ENCODE measurements at regions not wholly inside any gene's neighbourhood (a gene's known extent, or its start where the extent isn't known, plus 50 kb on each side); places are given as distances from the start of the nearest gene placed in this dataset.
"Not testable (repeated sequence)": the region's sequence is repeated elsewhere in the genome, so short reads cannot be mapped to it uniquely, and the experiment has no call there.

- Histone ChIP-seq H3K36me3 (no peaks in the 10 kb centered on the region), H3K9me3 (no peaks in the 10 kb centered on the region), H3K4me1 (no peaks in the 10 kb centered on the region), H3K4me3 (no peak overlapping the region), H3K27me3 (no peaks in the 10 kb centered on the region), H3K27ac (no peak overlapping the region)
- TF ChIP-seq, protein P1, sequence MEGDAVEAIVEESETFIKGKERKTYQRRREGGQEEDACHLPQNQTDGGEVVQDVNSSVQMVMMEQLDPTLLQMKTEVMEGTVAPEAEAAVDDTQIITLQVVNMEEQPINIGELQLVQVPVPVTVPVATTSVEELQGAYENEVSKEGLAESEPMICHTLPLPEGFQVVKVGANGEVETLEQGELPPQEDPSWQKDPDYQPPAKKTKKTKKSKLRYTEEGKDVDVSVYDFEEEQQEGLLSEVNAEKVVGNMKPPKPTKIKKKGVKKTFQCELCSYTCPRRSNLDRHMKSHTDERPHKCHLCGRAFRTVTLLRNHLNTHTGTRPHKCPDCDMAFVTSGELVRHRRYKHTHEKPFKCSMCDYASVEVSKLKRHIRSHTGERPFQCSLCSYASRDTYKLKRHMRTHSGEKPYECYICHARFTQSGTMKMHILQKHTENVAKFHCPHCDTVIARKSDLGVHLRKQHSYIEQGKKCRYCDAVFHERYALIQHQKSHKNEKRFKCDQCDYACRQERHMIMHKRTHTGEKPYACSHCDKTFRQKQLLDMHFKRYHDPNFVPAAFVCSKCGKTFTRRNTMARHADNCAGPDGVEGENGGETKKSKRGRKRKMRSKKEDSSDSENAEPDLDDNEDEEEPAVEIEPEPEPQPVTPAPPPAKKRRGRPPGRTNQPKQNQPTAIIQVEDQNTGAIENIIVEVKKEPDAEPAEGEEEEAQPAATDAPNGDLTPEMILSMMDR (IDR thresholded peaks at IDR 0.05), result no peak
- no peak for DNase-seq (ENCODE audit: low spot score)
Observed at GRCh38 chr5:87129046-87129445, 138.6 kb upstream of the RASA1 start.

- TF ChIP-seq, protein P1 (IDR thresholded peaks at IDR 0.05), result no peak
- Histone ChIP-seq H3K4me1 (peaks cover 0 to 14% of the 10 kb centered on the region in 2 donors), H3K27me3 (no peaks in the 10 kb centered on the region), H3K27ac (no peak overlapping the region), H3K36me3 (no peaks in the 10 kb centered on the region), H3K9me3 (no peaks in the 10 kb centered on the region), H3K4me3 (no peak overlapping the region)
- DNase-seq (ENCODE audit: low spot score), result no peak
Observed at GRCh38 chr5:87132696-87133095, 135.0 kb upstream of the RASA1 start.

- not testable (repeated sequence) for H3K27ac ChIP-seq; DNase-seq (ENCODE audit: low spot score); H3K36me3 ChIP-seq; H3K4me3 ChIP-seq; H3K9me3 ChIP-seq; H3K27me3 ChIP-seq
- H3K4me1 ChIP-seq, result peaks cover 0 to 29% of the 10 kb centered on the region in 2 donors
Observed at GRCh38 chr5:87134513-87134912, 133.2 kb upstream of the RASA1 start.

DNA sequence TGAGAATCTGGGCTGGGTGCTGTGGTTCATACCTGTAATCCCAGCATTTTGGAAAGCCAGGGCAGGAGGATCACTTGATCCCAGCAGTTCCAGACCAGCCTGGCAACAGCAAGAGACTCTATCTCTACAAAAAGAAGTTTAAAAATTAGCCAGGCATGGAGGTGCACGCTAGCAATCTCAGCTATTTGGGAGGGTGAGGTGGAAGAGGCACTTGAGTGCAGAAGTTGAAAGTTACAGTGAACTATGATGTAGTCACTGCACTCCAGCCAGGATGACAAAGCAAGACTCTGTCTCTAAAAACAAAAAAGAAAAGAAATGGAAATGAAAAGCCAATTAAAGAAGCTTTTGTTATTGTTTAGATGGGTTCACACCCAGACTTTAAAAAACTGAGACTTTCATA is 131.6 kb upstream of the RASA1 start:
- no peaks in the 10 kb centered on the region for H3K9me3 ChIP-seq
- no peak for DNase-seq (ENCODE audit: low spot score)
- no peaks in the 10 kb centered on the region for H3K36me3 ChIP-seq
- H3K4me1 ChIP-seq, result peaks cover 0 to 29% of the 10 kb centered on the region in 2 donors
- peak overlapping the region in 1 of 2 donors; percentile 54 for H3K27ac ChIP-seq
- TF ChIP-seq, protein P1 (IDR thresholded peaks at IDR 0.05), result no peak
- H3K4me3 ChIP-seq, result no peak overlapping the region
- no peaks in the 10 kb centered on the region for H3K27me3 ChIP-seq

DNA sequence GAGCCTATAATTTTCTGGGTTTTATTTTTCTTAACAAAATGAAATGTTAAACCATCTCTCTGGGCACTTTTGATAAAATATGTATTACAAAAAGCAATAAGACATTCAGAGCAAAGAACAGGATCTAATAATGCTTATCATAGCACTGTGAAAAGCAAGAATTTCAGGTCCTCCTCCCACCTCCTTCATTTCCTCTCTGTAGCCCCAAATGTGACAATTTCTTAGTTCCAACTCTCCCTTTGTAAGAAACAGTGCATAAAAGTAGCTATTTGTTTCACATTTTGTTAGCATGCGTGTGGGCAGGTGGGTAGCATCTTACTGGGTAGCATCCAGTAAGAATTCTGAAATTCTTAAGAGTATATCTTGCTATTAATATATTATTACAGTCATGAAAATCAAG is 130.9 kb upstream of the RASA1 start:
- H3K4me3 ChIP-seq, result no peak overlapping the region
- H3K27ac ChIP-seq, result peak overlapping the region in 1 of 2 donors; percentile 54
- TF ChIP-seq, protein P1 (IDR thresholded peaks at IDR 0.05), result no peak
- no peaks in the 10 kb centered on the region for H3K9me3 ChIP-seq
- no peaks in the 10 kb centered on the region for H3K27me3 ChIP-seq
- peaks cover 0 to 29% of the 10 kb centered on the region in 2 donors for H3K4me1 ChIP-seq
- DNase-seq (ENCODE audit: low spot score), result no peak
- H3K36me3 ChIP-seq, result no peaks in the 10 kb centered on the region

DNA sequence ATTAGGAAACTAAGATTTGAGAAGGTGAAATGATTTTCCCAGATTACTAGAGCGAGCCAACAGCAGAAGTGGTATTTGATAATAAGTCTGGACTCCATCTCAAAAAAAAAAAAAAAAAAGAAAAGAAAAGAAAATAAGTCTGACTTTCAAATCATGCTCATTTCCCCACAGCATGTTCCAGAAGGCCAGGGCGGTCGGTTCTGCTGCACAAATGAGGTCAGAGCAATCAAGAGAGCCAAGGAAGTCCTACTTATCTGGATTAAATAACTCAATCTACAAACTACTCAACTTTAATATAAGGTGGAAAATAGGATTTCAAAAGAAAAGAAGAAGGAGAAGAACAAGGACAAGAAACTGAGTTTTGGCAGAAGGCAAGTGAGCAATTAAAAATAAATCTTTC is 130.4 kb upstream of the RASA1 start:
- TF ChIP-seq, protein P1 (IDR thresholded peaks at IDR 0.05), result no peak
- H3K27ac ChIP-seq, result peak overlapping the region; percentile 39 to 54
- H3K36me3 ChIP-seq, result no peaks in the 10 kb centered on the region
- peaks cover 0 to 29% of the 10 kb centered on the region in 2 donors for H3K4me1 ChIP-seq
- DNase-seq (ENCODE audit: low spot score), result peak; percentile 75
- no peaks in the 10 kb centered on the region for H3K27me3 ChIP-seq
- H3K4me3 ChIP-seq, result no peak overlapping the region
- no peaks in the 10 kb centered on the region for H3K9me3 ChIP-seq
